NAMALWA (cell line): ENCODE measurements at regions not wholly inside any gene's neighbourhood (a gene's known extent, or its start where the extent isn't known, plus 50 kb on each side); places are given as distances from the start of the nearest gene placed in this dataset.

Source experiments
- DNase-seq: peaks from one replicate; pipeline ENCODE4 v3.0.0-alpha.2; 2015; ENCODE audit warnings: low spot score

DNA sequence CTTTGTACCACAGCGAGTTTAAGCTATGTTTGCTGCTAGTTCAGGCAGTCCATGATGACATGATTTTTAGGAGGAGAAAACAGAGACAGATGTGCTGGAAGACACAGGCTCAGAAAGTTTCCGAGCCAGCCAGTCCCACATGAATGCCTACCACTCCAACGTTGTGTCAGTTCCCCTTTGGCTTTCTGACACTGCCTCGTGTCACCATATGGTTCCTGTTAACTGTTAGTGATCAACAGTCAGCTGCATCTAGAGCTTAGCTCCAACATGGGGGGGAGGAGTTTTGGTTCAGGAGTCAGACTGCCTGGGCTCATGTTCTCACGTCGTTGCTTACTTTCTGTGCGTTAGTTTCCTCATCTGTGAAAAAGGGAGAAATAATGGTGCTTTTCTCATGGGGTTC, 343.7 kb downstream of the MID1IP1 start:
- peak; percentile 68 for DNase-seq

DNA sequence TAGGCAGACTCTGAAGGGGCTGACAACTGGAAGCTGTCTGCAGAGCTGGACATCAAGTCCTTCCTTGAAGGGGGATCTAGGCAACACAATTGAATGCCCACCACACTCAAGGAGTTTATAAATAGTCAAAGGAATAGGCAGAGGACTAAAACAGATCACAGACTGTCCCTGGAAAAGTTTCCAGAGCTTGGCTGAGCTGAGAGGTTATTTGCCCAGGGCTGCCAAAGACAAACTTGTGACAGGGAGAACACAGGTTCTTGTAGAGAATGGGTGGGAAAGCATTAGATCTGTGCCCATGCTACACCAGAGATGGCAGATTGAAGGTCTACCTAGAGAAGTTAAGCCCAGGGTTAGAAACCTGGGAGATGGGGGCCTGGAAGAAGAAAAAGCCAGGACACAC, 344.6 kb downstream of the MID1IP1 start:
- no peak for DNase-seq

DNA sequence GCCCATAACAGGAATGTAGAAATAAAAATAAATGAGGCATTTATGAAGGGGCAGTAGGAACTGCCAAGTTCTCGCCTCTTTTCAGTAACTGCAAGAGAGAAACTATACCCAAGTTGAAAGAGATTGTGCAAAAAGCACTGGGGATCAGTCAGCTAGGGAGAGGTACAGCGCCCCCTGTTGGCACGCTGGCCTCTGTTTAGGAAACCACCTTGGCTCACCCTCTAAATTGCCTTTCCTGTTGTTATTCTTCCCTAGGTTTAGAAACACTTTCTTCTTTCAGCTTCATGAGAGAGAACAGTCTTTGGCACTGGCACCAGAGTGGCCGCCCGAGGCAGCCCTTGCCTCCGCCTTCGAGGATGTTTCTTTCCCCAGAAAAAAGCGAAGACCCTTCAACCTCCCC, 348.5 kb downstream of the MID1IP1 start:
- peak; percentile 47 for DNase-seq

DNA sequence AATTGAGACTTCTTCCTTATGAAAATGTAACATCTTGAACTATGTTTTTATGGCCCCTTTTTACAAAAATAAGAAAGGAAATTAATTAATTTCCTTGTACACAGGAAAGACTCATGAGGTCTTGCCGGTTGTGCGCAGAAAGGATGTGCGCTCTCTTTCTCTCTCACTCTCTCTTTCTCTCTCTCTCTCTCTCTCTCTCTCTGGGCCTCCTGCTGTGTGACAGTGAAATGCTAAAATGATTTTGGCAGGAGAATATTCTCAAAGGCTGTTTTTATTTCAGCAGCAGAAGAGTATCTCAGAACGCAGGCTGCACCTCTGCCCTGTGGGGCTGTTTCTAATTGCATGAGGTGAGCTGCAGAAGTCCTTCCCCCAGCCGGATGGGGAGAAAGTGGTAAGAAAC, 349.0 kb downstream of the MID1IP1 start:
- DNase-seq: no peak

DNA sequence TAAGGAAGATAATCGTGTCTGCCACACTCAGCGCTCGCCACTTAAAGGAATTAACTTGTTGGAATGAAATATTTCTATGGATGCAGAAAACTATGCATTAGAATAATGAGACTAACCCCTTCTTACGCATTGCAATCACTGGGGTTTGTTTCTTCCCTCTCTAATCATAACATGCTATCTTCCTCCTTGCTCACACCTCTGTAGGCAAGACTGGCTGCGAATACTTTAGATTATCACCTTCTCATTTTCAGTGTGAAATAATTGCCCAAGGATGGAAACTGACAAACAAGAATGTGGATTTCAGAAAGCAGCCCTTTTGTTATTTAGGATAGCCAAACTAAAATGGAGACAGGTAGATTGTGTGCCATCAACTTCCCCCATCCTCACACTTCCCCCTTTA, 349.4 kb downstream of the MID1IP1 start:
- no peak for DNase-seq

DNA sequence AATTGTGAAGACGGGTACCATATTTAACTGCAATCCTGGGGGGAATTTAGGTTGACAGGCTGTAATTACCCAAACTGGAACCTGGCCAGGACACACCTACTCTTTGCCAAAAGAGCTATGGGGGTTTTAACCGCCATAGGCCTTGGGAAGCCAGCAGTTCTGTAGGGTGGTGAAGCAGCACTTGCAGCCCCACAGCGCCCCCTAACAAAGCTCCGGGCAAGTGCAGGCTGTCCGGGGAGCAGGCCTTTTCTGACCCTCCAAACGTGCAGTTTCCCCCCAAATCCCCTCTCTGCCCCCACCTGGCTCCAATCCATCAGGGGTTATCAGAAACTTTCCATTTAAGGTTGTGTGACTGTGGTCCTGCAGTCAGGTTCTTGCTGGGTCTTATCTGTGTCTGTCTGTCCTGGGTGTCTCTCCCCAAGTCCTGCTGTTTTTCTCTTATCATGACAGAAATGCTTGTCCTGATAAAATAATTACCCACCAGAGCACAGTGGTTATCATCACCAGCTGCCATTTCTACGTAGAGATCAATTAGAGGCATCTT, 350.9 kb downstream of the MID1IP1 start:
- peak; percentile 44 for DNase-seq

DNA sequence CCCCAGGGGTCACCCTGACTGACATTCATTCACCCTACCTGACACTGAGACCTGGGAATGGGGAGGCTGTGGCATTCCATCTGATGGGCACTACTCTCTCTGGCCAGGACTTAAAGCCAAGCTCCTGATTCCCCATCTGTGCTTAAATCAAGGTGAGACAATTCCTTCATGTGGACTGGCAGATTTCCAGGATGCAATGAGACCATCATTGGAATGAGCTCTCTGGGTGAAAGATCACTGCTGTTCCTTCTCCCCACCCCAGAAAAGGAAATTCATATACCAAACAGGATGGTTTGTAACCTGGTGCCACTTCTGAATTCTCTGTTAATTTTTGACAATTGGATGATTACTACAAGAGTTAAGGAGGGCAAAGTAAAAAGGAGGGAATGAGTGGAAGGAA, 354.8 kb downstream of the MID1IP1 start:
- no peak for DNase-seq

DNA sequence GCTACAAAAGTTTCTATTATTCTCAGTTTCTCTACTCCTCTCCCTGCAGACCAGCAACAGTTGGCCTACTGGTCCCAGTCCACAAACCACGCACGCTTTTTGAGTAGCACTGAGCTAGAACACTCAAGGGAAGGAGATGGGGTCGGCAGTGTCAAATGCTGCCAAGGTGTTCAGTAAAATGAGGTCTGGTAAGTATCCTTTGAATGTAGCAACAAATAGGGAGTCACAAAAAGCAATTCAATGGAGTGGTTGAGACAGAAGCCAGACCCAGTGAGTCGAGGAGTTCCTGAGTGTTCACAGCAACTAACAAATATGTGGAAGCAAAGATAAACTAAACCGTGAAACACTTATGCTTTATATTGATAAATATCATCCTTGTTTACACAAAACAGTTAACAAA, 355.7 kb downstream of the MID1IP1 start:
- DNase-seq: no peak

DNA sequence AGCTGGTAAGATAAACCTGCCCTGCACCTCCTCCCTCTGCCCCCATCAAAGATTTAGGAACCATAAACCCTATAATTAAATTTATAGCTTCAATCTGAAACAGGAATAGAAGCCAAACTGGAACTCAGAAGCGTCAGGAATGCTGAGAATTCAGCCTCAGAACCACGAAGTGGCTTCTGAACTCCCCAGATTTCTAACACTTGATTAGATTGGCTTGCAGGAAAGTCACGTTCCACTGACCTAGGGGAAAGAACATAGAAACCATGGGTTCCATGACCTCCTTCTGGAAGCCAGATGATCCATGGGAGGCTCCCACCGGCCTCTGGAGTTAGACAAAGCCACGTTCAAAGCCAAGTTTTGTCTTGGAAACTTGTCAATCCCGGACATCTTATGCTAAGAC, 356.5 kb downstream of the MID1IP1 start:
- no peak for DNase-seq

DNA sequence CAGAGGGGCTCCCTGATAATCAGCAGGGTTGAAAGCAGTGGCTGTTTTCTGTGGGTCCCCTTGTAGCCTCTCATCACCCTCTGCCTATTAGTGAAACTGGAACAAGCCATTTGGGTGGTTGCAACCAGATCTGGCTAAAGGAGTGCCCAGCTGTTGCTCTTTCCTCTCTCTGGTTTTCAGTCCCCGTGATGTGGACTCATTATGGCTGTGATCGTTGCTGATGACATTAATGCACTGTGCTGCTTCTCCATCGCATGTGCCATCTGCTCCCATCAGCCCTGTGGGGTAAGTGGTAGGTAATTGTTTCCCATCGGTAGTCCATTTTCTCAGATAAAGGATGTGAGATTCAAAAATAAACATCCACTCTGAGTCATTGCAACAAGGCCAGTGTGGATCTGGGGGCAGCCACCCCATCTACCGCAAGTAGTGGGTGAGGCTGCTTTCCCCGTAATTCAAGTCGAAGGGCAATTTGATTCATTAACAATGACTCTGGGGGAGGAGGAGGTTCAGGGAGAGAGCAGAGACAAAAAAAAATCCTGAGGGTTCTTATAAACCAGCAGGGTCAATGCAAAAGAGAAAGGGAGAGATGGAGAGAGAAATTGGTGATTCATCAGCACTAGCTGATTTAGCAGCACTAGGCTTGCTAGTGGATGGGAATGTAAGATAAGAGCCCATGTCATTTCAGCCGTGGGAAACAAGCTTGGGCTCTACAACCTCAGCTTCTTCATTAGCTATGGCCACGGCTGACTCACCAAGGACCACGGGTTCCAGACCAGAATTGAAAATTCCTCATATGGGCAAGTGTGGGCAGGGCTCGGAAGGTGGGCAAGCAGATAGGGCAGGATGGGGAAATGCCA, 357.8 kb downstream of the MID1IP1 start:
- no peak for DNase-seq

DNA sequence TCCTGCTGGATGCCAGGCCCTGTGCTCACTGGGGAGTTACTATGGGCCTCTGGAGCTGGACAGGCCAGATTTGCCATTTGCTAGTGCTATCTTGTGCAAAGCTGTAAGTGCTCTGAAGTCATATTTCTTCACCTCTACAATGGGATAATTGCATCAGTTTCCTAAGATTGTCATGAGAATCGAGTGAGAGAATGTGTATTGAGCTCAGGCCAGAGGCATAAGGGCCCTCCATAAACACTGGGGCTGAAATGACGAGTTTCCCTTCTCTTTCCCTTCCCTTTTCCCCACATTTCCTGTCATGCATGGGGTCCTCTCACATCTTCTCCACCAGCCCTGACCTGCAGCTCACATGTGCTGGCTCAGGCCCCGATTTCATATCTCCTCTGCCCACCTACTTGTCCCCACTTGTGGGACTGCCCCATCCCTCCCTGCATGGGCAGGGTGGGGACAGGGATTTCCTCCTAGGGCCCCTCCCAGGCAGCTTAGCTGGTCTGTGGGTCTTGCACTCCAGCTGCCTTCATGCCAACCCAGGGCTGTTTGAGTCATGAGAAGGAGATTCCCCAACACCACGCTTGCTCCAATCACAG, 358.8 kb downstream of the MID1IP1 start:
- no peak for DNase-seq

DNA sequence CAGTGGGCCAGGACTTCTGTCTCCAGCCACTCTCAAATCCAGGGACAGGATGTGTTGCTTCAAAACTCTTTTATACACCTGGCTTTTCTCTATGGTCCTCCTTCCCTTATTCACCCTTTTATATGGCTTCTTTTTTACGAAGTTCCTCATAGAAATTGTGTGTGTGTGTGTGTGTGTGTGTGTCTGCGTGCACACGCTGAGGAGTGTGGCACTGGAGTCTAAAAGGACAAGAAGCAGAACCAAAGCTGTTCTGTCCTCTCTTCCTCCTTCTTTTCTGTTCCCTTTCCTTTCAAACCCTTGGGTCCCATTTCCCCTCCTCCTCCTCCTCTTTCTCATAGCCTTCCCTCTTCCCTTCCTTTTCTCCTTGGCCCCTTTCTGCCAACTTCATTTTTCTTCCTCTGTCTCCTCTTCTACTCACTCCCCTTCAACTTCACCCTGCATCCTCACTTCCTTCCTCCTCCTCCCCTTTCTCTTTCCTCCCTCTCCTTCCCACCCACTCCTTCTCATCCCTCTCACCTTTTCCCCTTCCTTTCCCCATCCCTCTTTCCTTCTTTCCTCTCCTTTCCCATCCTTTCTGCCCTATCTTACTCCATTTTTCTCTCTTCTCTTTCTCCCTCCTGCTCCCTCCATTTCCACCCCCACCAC, 360.5 kb downstream of the MID1IP1 start:
- no peak for DNase-seq

DNA sequence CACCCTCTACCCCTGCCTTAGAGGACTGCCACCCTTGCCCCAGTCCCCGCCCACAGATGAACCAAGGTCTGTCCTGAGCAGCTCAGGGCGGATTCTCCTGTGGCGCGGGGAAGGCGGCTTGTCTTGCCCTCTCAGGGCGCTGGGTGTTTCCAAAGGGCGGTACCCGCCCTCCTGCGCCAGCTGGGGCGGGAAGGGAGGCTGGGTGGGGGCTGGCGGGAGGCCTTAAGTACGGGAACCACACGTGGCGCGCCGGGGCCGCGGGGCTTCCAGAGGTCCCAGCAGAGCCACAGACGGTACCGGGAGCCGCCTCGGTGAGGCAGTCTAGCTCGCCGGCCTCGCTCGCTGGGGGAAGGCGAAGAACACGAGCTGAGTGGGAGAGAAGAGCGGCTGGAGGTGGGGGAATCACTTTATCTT, 361.1 kb downstream of the MID1IP1 start:
- no peak for DNase-seq

DNA sequence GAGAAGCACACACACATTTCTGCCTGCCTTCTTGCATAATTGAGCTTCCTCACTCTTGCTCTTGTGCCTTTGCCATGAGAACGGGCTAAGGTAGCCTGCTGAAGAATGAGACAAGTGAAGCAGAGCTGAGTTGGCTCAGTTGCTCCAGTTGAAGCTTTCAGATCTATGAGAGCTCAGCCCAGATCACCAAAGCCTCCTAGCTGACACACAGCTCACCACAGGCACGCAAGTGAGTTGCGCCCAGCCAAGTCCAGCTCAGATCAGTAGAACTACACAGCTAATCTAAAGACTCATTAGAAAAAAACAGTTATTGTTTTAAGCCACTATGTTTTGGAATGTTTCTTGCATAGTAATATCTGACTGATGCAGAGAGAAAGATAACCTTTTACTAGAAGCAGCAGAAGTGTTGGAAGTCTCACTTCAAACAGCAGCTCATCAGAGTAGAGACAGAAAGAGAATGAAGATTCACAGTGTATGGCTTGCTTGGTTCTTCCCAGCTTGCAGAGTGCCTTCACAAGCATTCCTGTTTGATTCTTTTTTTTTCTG, 362.4 kb downstream of the MID1IP1 start:
- DNase-seq: no peak

DNA sequence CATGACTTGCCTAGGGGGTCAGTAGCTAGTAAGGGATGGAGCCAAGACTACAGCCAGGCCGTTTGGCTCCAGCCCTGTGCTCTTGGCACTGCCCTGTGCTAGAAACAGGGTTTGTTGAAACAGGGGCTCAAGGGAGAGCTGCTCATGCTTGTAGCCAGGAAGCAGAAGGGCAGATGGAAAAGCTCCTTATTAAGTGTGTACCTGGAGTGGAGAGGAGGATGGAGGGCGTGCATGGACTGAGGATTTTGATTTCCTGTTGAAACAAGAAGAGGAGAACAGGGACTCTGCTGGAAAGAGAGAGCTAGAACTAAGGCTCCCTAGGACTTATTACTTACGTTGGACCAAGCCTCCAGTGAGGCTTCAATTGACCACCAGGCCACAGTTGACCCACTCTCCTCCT, 363.0 kb downstream of the MID1IP1 start:
- no peak for DNase-seq

DNA sequence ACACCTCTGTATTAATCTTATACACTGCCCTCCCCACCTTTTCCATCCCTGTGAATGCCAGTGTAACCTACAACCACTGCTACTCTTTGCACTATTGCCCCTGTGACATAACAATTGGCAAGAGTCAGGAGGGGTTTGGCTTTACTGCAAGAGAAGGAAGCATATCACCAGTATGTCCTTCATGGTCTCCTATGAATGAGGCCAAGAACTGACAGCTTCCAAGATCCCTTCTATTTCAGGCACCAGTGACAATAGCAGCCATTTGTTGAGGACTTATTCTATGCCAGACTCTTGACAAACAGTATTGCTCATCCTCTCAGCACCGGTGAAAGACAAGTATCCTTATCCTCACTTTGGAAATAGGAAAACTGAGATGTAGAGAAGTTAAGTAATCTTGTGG, 363.9 kb downstream of the MID1IP1 start:
- DNase-seq: no peak

DNA sequence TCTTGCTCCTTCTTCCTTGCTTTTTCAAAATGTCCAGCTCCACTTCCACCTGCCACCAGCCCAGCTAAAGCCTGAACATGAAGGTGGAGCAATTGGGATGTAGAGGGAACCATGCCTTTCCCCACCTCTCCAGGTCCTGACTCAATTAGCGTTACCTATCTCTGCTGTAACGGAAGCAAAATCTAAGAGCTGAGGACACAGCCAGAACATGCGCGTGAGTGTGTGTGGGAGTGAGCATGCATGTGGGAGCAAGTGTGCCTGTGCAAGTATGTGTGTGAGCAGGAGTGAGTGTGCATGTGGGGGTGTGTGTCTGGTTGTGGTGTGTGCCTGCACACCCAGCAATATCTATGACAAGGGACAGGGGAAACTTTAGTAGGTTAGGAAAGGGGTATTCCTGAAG, 364.5 kb downstream of the MID1IP1 start:
- DNase-seq: no peak

DNA sequence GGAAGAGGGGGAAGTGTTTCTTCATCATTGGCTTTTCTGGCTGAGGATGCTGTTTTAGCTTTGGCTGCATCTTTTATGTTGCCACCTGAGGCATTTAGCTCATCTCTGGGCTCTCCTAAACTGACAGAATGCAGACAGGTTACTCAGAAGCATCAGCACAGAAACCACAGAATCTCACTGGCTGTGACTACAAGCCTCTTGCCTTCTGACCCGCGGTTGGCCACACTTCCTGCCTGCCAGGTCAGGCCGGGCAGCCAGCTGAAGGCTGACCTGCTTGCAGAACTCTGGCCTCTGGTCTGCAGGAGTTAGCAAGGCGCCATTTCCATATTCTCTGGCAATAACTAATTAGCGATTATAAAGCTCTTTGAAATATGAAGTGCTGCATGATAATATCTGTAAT, 366.5 kb downstream of the MID1IP1 start:
- no peak for DNase-seq

DNA sequence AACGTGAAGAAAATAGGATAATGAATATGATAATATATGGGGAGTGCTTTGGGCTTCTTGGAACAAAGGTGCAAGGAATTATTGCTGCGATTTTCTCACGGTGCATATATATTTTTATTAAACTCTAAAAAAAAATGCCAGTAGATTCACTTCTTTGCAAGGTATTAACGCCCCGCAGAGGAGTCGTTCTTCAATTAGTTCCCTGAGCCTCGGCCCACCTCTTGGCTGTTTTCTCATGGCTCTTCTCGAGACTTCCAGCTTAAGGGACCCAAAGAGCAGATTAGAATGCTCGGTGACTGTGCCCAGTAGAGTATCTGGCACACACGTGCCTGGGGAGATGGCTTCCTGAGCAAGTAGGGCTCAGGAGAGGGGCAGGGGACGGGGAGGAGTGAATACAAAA, 367.4 kb downstream of the MID1IP1 start:
- no peak for DNase-seq

DNA sequence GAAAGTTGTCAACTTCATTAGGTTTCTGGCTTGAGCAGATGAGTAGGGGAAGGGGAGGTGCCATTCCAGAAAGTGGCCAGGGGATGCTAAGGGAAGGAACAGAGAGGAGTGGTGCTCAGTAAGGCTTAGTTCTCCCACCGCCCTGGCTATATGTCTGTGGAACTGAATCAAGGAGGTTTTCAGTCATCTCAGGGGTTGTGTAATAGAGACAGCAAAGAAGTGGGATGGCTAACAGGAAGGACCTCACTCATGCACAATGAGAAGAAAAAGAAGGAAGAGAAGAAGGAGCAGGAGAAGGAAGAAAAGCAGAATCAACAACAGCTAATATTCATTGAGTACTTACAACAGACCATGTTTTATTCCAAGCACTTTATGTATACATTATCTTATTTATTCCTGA, 368.7 kb downstream of the MID1IP1 start:
- no peak for DNase-seq

DNA sequence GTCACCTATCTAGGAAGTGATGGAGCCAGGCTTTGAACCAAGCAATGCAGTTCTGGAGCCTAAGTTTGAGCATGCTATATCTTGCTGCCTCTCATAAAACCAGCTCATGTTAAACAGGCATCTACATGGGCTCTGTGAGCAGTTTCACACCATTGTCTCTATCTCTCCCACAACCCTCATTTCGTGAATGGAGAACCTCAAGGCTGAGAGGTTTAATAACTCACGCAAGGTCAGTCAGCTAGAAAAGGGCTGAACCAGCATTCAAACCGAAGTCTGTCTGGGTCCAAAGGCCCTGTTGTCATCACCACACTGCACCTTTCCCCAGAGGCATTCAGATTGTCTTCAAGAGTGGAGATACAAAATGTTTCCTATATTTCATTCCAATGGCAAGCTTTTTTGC, 369.2 kb downstream of the MID1IP1 start:
- DNase-seq: no peak

DNA sequence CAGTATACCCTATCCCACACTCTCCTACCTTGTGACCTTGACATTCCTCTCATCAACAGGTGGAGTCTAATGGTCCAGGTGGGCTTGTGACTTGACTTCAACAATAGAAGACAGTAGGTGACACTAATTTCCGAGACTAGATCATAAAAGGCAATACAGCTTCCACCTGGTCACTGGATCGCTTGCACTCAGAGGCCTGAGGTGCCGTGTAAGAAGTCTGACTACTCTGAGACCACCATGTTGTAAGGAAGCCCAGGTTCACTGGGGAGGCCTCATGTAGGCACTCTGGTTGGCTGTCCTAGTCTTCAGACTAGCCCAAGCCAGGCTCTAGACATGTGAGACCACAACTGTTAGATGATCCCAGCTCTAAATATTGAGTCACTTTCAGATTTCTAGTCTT, 370.4 kb downstream of the MID1IP1 start:
- DNase-seq: no peak

DNA sequence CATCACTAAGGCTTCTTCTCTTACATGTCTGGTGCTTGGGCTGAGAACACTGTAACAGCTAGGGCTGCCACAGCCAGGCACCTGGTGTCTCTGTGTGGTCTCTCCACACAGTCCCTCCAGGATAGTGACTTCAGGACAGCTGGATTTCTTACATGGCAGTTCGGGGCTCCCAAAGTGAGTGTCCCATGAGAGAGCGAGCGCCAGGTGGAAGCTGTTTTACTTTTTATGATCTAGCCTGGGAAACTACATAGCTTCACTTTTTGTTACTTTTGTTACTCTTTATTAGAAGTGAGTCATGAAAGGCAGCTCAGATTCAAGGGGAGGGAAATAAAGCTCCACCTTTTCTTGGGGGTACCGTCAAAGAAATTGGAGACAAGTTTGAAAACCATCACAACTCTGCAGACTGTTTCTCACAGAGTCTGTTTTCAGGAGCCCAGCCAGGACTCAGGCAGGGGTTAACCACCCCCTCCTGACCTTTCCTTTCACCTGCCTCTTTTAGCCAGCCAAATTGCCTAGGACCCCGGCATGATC, 373.0 kb downstream of the MID1IP1 start:
- DNase-seq: no peak
